GM12872 (cell line): ENCODE measurements at regions not wholly inside any gene's neighbourhood (a gene's known extent, or its start where the extent isn't known, plus 50 kb on each side); places are given as distances from the start of the nearest gene placed in this dataset.

Experiments
- TF ChIP-seq, protein P1 (sequence below): IDR thresholded peaks from 3 replicates; pipeline ENCODE4 v1.5.1; 2011; ENCODE audit warnings: low read depth, mild to moderate bottlenecking, low read length, moderate library complexity; ENCODE audit not compliant: insufficient read depth

DNA sequence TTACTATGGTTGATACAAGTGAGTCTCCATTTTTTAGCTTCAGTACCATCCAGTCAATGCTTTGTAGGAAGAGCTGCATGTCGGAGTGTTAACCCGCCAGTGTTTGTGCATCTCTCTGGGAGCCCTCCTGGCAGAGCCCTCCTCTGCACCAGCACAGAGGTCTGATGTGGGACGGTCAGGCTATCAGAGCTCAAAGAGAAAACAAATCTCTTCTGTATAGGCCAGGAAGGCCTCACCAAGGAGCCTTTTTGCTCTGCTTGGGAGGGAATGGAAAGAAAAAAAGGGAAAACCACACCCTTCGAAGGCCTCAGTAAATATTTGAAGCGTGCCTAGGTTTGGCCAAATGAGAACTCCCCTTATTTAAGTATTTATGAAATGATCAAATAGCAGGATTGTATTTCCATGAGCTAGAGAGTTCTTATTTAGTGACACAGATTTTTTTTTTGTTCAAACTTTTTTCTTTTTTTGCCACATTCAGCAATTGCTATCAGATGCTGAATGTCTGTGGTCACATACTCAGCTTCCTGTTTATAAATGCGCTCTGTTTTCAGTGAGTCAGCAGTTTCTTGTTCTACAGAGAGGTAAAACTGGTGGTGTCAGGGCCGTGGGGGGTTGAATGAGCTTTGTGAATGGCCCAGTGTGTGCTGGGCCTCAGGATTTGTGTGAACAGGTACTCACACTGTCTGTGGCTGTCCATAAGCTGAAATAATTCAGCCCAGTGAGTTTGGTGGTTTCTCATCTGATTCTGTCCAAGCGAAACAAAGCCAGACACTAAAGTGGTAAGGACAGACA, 226.6 kb downstream of the SNX18 start:
- TF ChIP-seq, protein P1, sequence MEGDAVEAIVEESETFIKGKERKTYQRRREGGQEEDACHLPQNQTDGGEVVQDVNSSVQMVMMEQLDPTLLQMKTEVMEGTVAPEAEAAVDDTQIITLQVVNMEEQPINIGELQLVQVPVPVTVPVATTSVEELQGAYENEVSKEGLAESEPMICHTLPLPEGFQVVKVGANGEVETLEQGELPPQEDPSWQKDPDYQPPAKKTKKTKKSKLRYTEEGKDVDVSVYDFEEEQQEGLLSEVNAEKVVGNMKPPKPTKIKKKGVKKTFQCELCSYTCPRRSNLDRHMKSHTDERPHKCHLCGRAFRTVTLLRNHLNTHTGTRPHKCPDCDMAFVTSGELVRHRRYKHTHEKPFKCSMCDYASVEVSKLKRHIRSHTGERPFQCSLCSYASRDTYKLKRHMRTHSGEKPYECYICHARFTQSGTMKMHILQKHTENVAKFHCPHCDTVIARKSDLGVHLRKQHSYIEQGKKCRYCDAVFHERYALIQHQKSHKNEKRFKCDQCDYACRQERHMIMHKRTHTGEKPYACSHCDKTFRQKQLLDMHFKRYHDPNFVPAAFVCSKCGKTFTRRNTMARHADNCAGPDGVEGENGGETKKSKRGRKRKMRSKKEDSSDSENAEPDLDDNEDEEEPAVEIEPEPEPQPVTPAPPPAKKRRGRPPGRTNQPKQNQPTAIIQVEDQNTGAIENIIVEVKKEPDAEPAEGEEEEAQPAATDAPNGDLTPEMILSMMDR = no peak

DNA sequence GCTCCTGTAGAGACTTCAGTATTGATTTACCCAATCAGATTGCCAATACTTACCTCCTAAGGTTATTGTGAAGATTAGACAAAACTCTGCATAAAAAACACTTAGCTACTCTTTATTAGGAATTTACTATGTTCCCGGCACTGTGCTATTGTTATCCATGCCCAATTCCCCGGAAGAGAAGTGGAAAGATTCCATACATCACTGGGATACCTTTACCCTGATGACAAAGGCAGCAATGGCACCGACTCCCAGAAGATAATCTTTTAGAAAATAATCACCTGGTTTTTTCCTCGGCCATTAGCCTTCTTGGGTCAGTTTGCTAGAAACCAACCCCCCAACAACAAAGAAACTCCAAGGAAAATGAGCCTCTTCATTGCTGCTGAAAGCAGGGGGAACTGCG, 226.0 kb downstream of the SNX18 start:
- TF ChIP-seq, protein P1 = no peak

DNA sequence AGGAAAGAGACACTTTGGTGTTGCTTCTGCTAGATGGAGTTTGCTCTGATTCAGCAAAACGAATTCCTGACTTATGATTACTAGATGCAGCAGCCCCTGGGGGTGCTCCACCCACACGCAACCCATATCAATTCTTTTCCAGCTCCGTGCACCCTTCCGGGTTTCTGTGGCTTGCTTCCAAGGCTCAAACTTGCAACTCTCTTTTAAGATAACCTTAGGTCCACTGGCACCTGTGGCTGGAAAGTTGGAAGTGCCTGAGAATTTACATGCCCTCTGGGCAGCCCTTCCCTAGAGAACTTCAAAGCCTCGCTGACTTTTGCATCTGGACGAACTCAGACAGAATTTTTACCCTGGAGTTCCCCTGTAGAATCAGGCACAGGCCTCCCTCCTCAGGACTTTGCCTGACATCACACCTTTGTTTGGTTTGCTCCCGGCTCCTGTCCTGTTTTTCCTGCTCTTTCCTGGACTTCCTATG, 224.9 kb downstream of the SNX18 start:
- TF ChIP-seq, protein P1 = no peak

DNA sequence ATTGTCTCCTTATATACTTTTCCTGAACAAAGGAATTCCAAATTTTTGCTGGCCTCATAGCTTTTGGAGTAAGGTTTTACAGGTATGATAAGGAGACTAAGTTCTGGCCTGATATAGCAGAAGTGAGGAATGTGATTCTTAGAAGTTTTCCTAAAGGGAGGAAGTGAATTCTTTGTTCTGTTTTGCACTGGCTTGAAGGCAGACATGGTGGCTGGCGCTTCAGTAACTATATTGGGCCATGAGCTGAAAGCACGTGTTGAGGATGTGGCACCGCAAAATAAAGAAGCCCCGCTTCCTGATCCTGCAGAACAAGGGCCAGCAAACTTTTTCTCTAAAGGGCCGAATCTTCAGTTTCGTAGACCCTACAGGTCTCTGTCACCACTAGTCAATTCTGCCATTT, 224.2 kb downstream of the SNX18 start:
- TF ChIP-seq, protein P1 = no peak

DNA sequence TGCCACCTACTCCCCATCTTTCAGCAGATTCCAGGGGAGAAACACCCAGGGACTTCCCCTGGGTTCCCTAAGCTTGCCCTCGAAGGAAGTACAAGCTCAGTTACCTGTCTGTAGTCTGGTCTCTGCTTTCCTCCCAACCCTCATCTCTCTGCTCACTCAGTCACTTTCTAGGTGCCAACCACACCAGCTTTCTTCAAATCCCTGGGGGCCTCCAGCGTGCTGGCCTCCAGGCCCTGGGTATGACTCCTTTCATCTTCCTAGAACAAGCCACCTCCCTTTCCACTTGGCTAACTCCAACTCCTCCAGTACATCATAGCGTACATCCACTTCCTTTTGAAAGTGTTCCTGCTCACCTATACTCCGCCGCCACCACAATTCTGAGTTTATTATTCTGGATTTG, 222.6 kb downstream of the SNX18 start:
- TF ChIP-seq, protein P1 = no peak

DNA sequence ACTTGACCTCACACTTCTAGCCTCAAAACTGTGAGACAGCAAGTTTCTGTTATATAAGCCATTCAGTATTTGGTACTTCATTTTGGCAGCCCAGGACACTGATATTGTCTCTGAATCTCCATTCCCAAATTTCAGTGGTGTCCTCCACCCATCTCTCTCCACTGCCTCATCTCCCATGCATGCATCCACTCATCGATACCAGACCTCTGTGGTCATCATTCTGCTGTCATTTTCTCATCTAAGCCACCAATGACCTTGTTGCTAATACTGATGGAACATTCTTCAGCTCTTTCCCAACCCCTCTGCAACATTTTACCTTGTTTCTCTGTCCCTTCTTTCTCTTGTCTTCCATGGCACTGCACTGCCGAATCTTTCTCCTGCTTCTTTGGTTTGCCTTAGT, 221.8 kb downstream of the SNX18 start:
- TF ChIP-seq, protein P1 = no peak

DNA sequence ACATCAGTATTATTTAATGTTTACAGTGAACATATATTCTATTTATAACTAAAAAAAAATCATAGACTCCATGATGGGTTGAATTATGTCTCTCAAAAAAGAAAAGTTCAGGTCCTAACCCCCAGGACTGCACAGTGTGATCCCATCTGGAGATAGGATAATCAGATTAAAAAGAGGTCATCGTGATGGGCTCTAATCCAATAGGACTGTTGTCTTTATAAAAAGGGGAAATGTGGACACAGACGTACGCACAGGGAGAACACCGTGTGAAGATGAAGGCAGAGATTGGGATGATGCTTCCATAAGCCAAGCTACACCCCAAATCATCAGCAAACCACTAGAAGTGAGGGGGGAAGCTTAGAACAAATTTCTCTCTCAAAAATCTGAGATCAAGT, 221.4 kb downstream of the SNX18 start:
- TF ChIP-seq, protein P1 = no peak
